K562 (cell line): ENCODE measurements at regions not wholly inside any gene's neighbourhood (a gene's known extent, or its start where the extent isn't known, plus 50 kb on each side); places are given as distances from the start of the nearest gene placed in this dataset.

Experiments used
- SIX5 ChIP-seq, 2 experiments: IDR thresholded peaks; 2 replicates each; pipeline ENCODE4 v1.6.1; 2011; ENCODE audit warnings: low read length in 2 of 2, borderline replicate concordance in 1 of 2, low read depth in 1 of 2, mild to moderate bottlenecking in 1 of 2, moderate library complexity in 1 of 2; ENCODE audit not compliant: insufficient read depth in 1 of 2
- U2AF1 ChIP-seq: fragments of 200-400 bp; formaldehyde crosslinking; optimal IDR thresholded peaks from 2 replicates; pipeline ENCODE3; 2017; ENCODE audit warnings: mild to moderate bottlenecking, low read depth, low read length, moderate library complexity
- TF ChIP-seq, protein P1 (sequence below): sonication (generic); formaldehyde crosslinking; IDR thresholded peaks from 2 replicates; pipeline ENCODE4 v1.8.1; 2023; ENCODE audit warnings: mild to moderate bottlenecking, missing genetic modification reagents

DNA sequence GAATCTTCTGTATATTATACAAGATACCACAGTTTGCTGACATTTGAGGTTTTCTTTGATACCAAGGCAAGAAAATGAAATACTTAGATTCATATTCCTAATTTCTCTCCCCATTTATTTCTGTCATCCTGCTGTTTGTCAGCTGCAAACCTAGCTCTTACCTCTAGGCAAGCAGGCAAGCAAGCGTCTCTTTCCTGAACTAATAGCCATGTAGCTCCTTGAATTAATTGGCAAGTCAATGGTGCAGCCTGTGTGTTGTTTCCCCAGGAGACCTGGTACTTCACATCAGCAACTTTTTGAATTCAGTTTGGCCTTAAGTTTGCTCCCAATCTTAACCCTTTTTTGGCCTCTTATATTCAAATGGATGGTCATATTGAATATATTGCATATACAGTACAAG is 573.6 kb upstream of the ARRDC3 start:
- TF ChIP-seq, protein P1, sequence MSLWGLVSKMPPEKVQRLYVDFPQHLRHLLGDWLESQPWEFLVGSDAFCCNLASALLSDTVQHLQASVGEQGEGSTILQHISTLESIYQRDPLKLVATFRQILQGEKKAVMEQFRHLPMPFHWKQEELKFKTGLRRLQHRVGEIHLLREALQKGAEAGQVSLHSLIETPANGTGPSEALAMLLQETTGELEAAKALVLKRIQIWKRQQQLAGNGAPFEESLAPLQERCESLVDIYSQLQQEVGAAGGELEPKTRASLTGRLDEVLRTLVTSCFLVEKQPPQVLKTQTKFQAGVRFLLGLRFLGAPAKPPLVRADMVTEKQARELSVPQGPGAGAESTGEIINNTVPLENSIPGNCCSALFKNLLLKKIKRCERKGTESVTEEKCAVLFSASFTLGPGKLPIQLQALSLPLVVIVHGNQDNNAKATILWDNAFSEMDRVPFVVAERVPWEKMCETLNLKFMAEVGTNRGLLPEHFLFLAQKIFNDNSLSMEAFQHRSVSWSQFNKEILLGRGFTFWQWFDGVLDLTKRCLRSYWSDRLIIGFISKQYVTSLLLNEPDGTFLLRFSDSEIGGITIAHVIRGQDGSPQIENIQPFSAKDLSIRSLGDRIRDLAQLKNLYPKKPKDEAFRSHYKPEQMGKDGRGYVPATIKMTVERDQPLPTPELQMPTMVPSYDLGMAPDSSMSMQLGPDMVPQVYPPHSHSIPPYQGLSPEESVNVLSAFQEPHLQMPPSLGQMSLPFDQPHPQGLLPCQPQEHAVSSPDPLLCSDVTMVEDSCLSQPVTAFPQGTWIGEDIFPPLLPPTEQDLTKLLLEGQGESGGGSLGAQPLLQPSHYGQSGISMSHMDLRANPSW (CRISPR knock-in tag): no peak
- TF ChIP-seq SIX5 (IDR thresholded peaks at IDR 0.05; ENCODE audit: borderline replicate concordance in 1 of 2, insufficient read depth in 1 of 2, low read depth in 1 of 2, low read length in 2 of 2) (no peak), U2AF1 (no peak)
